Erythroblast (primary cell): ENCODE measurements at regions not wholly inside any gene's neighbourhood (a gene's known extent, or its start where the extent isn't known, plus 50 kb on each side); places are given as distances from the start of the nearest gene placed in this dataset.

Experiments
- DNase-seq, 2 experiments: peaks; one replicate each; lab custom pipeline; 2025; lab: John Stamatoyannopoulos, UW
- GATA1 ChIP-seq: IDR thresholded peaks from 2 replicates; pipeline ENCODE4 v1.6.1; 2011; ENCODE audit warnings: low read depth, mild to moderate bottlenecking, control low read depth, low read length, moderate library complexity
- POLR2A ChIP-seq: IDR thresholded peaks from 2 replicates; pipeline ENCODE4 v1.6.1; 2011; ENCODE audit warnings: mild to moderate bottlenecking, low read length

DNA sequence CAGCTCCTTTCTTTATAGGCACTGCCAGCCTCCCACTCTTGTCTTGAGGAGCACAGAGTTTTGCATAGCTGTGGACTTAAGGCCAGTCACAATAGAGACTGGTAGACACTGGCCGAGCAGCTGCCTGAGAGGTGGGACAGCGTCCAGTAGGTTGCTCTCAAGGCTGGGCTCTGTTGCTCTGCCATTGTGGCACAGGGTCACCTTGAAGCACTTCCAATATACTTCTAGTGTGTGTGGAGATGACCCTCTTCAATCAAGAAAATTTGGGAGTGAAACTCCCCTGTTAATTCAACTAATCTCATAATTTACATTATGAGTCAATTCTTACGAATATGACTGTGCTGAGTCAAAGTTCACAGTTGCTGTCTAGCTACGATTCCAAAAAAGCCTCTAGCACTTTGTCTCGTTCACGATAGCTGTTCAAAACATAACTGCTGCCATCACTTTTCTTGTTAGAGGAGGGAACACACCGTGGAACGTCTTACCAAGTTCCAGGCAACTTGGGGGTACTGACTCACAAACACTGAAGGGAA, 636.2 kb downstream of the EPHA4 start:
- DNase-seq: no peak

DNA sequence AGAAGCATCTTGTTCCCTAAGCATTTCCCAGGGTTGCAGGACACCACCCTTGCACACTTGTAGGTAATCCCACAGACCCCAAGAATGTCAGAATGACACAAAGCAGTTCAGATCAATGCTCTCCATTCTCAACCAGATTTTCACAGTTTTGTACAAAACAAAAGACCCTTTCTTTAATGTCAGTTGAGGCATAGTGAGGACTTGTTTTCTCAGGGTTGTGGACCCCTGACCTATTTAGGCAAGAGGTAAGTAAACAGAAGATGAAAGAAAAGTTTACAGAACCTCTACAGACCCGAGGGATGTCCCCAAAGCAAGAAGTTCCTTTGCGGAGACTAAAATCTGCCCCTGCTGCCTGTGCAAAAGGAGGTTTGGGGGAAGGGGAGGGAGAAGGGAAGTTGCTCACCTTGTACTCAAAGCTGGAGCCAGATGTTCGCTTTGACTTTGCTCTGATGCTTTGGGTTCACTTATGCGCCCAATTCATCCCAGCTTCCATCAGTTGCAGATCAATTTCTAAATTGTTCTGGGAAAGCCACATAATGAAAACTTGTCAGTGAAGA, 635.4 kb downstream of the EPHA4 start:
- no peak for DNase-seq
- TF ChIP-seq GATA1 (no peak), POLR2A (no peak)

More for the DNA sequence above, 636.2 kb downstream of the EPHA4 start:
- TF ChIP-seq POLR2A: no peak
- no peak for TF ChIP-seq GATA1

DNA sequence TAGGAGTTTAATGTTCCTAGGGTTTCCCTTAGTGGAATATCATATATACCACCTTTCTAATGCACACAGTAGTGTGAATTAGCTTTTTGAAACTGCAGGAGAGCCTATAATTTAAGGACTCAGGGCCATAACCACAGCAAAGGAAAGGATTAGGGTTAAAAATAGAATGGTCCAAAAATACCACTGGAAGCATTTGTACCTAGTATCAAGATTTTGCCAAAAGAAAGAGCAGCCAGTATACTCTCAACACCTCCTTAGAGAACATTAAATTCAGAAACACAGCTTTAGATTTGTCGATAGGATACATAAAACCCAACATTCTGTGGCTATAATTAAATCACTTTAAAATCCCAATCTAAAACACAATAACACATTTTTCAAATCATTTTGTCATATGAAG, 634.9 kb downstream of the EPHA4 start:
- TF ChIP-seq POLR2A (no peak), GATA1 (no peak)

DNA sequence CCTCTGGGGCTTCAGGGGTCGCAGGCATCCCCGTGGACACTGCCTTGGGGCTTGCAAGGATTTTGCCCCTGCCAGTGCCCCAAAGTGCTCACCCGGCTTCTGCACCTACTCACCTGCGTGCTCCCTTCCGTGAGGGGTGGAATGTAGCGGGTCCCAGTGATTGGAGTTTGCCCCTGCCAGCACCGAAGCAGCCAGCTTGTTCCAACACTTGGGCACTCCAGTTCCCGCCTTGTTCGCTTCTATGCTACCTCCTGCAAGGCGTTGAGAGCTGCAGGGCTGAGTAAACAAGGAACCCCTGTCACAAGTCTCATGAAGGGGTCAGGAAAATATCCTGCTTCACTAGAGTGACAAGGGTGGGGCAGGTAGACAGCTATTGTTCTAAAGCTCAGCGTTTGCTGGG, 631.5 kb downstream of the EPHA4 start:
- no peak for DNase-seq
- TF ChIP-seq POLR2A (no peak), GATA1 (no peak)

More for the DNA sequence above, 634.9 kb downstream of the EPHA4 start:
- DNase-seq: no peak

DNA sequence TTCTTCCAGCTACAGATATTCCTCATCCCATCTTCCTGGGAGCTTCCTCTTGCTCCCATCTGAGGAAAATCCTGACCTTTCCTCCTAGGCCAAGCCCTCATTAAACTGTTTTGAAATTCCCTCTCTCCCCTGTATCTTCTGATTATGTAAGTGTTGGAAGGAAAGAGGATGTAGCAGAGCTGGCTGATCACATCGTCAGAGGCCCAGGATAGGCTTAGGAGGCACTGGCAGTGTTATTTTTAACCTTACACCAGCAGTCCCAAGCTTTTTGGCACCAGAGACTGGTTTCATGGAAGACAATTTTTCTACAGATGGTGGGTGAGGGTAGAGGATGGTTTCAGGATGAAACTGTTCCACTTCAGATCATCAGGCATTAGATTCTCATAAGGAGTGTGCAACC, 630.4 kb downstream of the EPHA4 start:
- TF ChIP-seq POLR2A (no peak), GATA1 (no peak)
- DNase-seq: no peak

DNA sequence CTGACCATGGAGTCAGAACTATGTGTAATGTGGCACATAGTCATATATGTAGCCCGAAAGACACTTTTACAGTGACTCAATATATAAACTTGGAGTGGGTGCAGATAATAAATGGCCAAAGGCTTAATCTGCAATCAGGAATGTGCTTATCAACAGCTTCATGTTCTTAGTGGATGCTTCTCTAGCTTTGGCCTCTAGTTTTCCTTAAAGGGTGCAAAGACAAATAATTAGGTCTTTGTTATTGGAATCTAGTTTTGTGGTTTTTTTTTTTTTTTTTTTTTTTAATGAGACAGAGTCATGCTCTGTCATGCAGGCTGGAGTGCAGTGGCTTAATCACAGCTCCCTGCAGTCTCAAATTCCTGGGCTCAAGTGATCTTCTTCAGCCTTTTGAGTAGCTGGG, 625.6 kb downstream of the EPHA4 start:
- TF ChIP-seq GATA1: no peak
- no peak for TF ChIP-seq POLR2A
- DNase-seq: no peak

DNA sequence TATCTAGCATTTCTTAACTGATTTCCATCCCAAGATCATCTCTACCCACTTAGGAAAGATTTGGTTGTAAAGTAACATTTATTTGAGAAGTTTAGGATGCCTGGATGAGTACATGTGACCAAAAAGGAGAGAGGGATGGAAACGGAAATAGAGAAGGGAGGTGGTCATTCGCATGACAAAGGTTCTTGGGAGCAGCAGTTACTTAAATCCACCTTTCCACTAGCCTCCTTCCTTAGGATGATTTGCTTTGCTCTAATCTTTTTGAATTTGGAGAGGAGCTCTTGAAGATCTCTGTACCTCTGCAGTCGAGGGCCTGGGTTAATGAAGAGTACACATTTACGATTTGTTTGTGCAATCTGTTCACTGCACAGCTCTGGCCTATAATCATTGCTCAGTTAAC, 623.5 kb downstream of the EPHA4 start:
- TF ChIP-seq GATA1: no peak
- no peak for TF ChIP-seq POLR2A
- no peak for DNase-seq

DNA sequence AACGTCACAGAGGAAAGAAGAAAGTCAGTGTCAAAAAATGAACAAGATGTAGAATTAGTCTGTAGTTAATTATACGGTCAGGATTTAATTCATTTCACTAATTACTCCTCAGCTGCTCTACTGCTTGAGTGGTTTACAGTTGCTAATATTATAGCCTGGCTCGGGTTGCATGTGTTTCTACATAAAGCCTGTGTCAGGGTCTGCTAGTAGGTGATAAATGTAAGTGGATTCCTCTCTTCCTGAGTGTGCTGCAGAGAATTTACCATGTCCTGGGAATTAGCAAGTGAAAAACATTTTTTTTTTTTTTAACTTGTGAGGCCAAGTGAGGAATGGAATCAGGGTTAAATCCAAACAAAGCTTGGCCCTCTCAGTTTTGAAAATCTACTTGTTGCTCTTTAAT, 622.6 kb downstream of the EPHA4 start:
- no peak for DNase-seq
- TF ChIP-seq POLR2A (no peak), GATA1 (no peak)

DNA sequence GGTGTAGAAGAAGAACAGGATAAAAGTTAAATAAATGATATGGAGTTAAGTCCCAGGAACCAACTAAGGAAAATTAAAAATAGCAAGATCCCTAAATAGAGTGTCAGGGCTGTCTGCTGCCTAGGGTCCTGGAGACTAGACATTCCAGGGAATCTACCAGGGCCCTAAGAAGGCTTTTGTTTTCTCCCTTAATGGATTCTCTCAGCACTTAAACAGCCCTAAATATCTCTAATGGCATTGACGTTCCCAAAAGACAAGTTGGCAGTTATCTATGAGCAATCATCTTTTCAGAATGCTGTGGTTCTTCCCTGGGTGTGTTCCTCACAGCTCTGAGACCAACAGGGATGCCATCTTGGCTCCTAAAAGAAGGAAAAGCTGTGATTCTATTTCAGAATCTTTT, 616.3 kb downstream of the EPHA4 start:
- TF ChIP-seq GATA1 (no peak), POLR2A (no peak)
- DNase-seq: no peak

DNA sequence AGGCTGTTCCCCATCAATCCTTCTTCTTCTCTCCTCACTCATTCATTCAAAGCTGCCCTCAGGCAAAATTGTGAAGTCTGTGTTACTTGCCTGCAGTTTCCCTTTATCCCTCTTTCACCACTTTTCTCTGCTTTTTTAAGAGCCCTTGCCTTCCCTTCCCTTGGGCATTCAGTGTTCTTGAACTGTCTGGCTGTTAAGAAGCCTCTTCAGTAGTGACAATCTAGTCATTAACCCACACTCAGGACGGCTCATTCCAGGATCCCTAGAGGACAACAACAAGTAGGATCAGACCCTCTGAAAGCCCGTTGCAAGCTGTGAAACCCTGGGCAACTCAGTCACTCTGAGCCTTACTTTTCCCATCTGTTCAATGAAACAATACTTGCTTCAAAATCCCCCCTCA, 615.7 kb downstream of the EPHA4 start:
- no peak for DNase-seq
- no peak for TF ChIP-seq GATA1
- TF ChIP-seq POLR2A: no peak

DNA sequence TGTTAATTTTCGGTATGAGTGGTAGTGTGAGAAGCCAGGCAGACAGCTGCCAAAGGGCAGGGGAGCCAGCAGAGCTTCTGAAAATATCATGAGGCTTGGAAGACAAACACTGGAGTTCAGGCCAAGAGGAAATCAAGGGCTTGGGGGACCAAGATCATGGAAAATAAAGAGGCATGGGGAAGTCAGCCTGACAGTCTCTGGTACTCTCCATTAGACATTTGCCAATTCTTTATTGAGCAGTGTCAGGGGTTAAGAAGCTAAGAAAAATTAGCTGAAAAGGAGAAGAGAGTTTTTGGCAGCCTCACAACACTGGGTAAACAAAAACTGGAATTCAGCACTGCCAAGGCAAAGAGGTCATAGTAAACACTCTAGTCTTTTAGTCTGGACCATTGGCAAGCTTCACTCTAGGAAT, 612.7 kb downstream of the EPHA4 start:
- no peak for DNase-seq
- TF ChIP-seq POLR2A: no peak
- TF ChIP-seq GATA1: no peak

DNA sequence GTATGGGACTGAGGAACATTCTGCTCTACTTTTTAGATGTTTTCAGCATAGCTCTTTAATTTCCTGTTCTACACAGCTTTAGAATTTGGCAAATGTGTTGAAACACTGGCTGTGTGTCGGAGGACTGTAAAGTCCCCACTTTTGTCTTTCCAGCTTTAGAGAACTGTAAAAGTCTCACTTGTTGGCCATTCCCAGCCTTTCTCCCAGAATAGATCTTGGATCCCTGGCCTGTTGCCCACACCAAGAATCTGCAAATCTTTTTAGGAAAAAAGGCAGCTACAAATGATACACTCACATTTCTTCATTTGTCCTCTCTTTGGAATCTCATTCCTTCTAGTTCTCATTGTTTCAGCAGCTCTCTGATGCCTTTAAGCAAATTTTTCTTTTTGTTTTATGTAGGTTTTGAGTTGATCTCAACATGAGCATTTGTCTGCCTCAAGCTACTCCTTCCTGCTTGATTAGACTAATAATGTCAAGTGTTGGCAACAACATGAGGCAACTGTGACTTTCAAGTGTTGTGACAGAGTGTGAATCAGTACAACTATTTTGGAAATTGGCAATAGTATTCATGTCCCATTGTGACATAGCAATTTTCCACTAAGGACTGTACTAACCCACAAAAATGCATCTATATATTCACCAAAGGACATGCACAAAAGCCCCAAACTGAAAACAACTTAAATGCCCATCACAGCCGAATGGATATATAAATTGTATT, 610.8 kb downstream of the EPHA4 start:
- TF ChIP-seq GATA1 (no peak), POLR2A (no peak)
- DNase-seq: no peak

DNA sequence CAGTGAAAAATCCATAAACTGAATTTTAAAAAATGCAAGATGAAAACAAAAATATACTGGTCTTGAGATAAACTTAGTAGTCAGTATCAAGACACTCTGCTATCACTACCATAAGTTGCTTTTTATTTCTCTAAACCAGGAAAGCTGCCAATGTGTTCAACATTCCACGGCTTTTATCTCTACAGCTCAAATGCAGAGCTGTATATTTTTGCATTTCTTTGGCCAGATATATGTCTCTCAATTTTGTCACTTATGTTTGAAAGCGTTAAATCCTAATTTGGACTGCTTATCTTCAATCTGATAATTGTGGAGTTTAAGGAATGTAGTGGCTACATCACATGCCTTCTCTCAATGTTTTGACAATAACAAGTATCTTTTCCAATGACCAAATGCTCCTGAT, 609.5 kb downstream of the EPHA4 start:
- DNase-seq: no peak
- TF ChIP-seq GATA1 (no peak), POLR2A (no peak)

DNA sequence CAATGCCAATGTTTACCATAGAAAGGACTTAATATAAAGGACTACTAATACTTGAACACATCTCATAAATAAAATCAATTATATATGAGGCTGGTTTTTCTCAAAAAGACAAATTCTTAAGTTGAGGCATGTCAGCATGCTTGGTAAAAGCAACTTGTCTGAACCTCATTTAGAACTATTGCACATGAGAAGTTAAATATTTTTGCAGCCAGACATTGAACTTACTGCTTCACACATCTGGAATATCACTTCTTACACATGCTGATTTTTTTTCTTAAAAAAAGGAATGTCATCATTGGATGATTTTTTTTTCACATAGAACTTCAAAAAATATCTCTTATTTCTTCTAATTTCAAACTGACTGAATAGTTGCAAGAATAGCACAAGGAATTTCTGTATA, 609.0 kb downstream of the EPHA4 start:
- no peak for DNase-seq
- no peak for TF ChIP-seq POLR2A
- TF ChIP-seq GATA1: no peak
